Endothelial cell of umbilical vein (primary cell): ENCODE measurements at regions not wholly inside any gene's neighbourhood (a gene's known extent, or its start where the extent isn't known, plus 50 kb on each side); places are given as distances from the start of the nearest gene placed in this dataset.
A peak's percentile ranks its signal among the peaks of the same experiment; 100 is the strongest.

Experiments
- BruUV-seq: library from RNA; stranded (reverse); fragments of 400-500 nt; replicated peaks from 2 replicates; lab custom pipeline; 2021; lab: Mats Ljungman, UMichigan
- CTCF ChIA-PET: fragments of 300-600, 350-600 bp; sonication (Branson Sonifier 250); formaldehyde crosslinking; loops from one replicate; lab custom pipeline; 2021; ENCODE audit warnings: antibody characterized with exemption, inconsistent platforms; lab: Charles Lee
- POLR2A ChIA-PET: fragments of 300-600, 350-600 bp; sonication (Branson Sonifier 250); formaldehyde crosslinking; loops from one replicate; lab custom pipeline; 2021; ENCODE audit warnings: antibody characterized with exemption, inconsistent platforms; lab: Charles Lee
- DNase-seq: peaks from one replicate; pipeline ENCODE4 v3.0.0-alpha.2; 2011; ENCODE audit warnings: low read depth, low spot score
- FAIRE-seq: peaks from 2 replicates; lab custom pipeline; 2011; peaks lifted over from hg19 to GRCh38; lab: Jason Lieb, UNC
- H2AFZ ChIP-seq: 2 replicates; pipeline ENCODE4 v1.6.0; 2012; ENCODE audit warnings: low read depth, low read length, control low read depth, inconsistent platforms
- H3K27ac ChIP-seq: 2 replicates; pipeline ENCODE4 v1.5.1; 2011; ENCODE audit warnings: low read depth, mild to moderate bottlenecking, control low read depth, low read length, moderate library complexity; ENCODE audit not compliant: insufficient read depth
- H3K27me3 ChIP-seq, 2 experiments: 2 replicates each; pipeline versions ENCODE4 v1.6.0 to v1.6.1; 2011; ENCODE audit warnings: low read length in 2 of 2, mixed read lengths in 1 of 2; ENCODE audit not compliant: control insufficient read depth in 2 of 2, insufficient read depth in 2 of 2
- H3K36me3 ChIP-seq, 2 experiments: 2 replicates in 1 of 2; 3 replicates in 1 of 2; pipeline ENCODE4 v1.5.1; 2011; ENCODE audit warnings: low read length in 2 of 2, mild to moderate bottlenecking in 1 of 2, moderate library complexity in 1 of 2; ENCODE audit not compliant: control insufficient read depth in 2 of 2, insufficient read depth in 2 of 2; ENCODE audit errors: extremely low read depth in 1 of 2
- H3K4me1 ChIP-seq: 3 replicates; pipeline ENCODE4 v1.5.1; 2011; ENCODE audit warnings: mild to moderate bottlenecking, low read length; ENCODE audit not compliant: control insufficient read depth, insufficient read depth; ENCODE audit errors: extremely low read depth
- H3K4me2 ChIP-seq: 2 replicates; pipeline ENCODE4 v1.6.1; 2011; ENCODE audit warnings: low read length, control low read depth, mixed read lengths; ENCODE audit not compliant: insufficient read depth
- H3K4me3 ChIP-seq, 3 experiments: fragments of 200-600 bp in 1 of 3; sonication (generic), shearing (Covaris generic) in 1 of 3; replicated peaks in 1 of 3; 2 replicates each; pipeline ENCODE4 v1.5.1; 2011 to 2016; ENCODE audit warnings: control low read depth in 3 of 3, low read length in 3 of 3, mild to moderate bottlenecking in 2 of 3, inconsistent platforms in 1 of 3, low read depth in 1 of 3, moderate library complexity in 1 of 3; ENCODE audit not compliant: insufficient read depth in 1 of 3
- H3K79me2 ChIP-seq: 2 replicates; pipeline ENCODE4 v1.6.0; 2012; ENCODE audit warnings: low read length, inconsistent platforms; ENCODE audit not compliant: control insufficient read depth, insufficient read depth
- H3K9ac ChIP-seq: replicated peaks from 2 replicates; pipeline ENCODE3; 2011; ENCODE audit warnings: low read length, control low read depth; ENCODE audit not compliant: insufficient read depth; ENCODE audit errors: extremely low read depth
- H3K9me1 ChIP-seq: replicated peaks from 3 replicates; pipeline ENCODE4 v1.6.0; 2011; ENCODE audit warnings: mild to moderate bottlenecking, low read length; ENCODE audit not compliant: control insufficient read depth, insufficient read depth; ENCODE audit errors: extremely low read depth
- H3K9me3 ChIP-seq: replicated peaks from 2 replicates; pipeline ENCODE4 v1.5.1; 2012; ENCODE audit warnings: low read length, inconsistent platforms; ENCODE audit not compliant: control insufficient read depth, insufficient read depth
- H4K20me1 ChIP-seq: replicated peaks from 2 replicates; pipeline ENCODE3; 2011; ENCODE audit warnings: mild to moderate bottlenecking, low read length; ENCODE audit not compliant: control insufficient read depth, insufficient read depth; ENCODE audit errors: extremely low read depth
- EZH2 ChIP-seq: IDR thresholded peaks from 2 replicates; pipeline ENCODE4 v1.6.1; 2012; ENCODE audit warnings: borderline replicate concordance, low read depth, mild to moderate bottlenecking, moderate library complexity, low read length, inconsistent platforms; ENCODE audit not compliant: severe bottlenecking
- FOS ChIP-seq: IDR thresholded peaks from 2 replicates; pipeline ENCODE4 v1.6.1; 2011; ENCODE audit warnings: mild to moderate bottlenecking, low read length, moderate library complexity, borderline replicate concordance; ENCODE audit not compliant: insufficient read depth
- GATA2 ChIP-seq: IDR thresholded peaks from 2 replicates; pipeline ENCODE4 v1.7.0; 2011; ENCODE audit warnings: low read depth, mild to moderate bottlenecking, moderate library complexity, mixed read lengths, low read length; ENCODE audit not compliant: insufficient read length, insufficient read depth
- JUN ChIP-seq: IDR thresholded peaks from 2 replicates; pipeline ENCODE4 v1.6.1; 2011; ENCODE audit warnings: borderline replicate concordance, low read depth; ENCODE audit not compliant: insufficient read length, insufficient read depth
- MYC ChIP-seq: IDR thresholded peaks from one replicate; pipeline ENCODE4 v1.6.1; 2011; ENCODE audit warnings: mild to moderate bottlenecking, low read depth, low read length
- POLR2A ChIP-seq: IDR thresholded peaks from 2 replicates; pipeline ENCODE4 v1.6.1; 2012; ENCODE audit warnings: low read depth, mild to moderate bottlenecking, control low read depth, low read length
- POLR2AphosphoS5 ChIP-seq: IDR thresholded peaks from 2 replicates; pipeline ENCODE4 v1.6.1; 2012; ENCODE audit warnings: low read depth, mild to moderate bottlenecking, control low read depth, low read length, moderate library complexity; ENCODE audit not compliant: insufficient read depth
- dilution Hi-C: fragments of 300-500 bp; cut with MboI; formaldehyde crosslinking; loops from one replicate; pipeline ENCODE4 v1.15.0; 2019; ENCODE audit warnings: low sequenced_read_pairs; ENCODE audit not compliant: extremely low pct_ligation_motif_present
- intact Hi-C: fragments of 100-400 bp; cut with micrococcal nuclease; formaldehyde crosslinking; loops from one replicate; pipeline ENCODE4 v1.10.0; 2022
- TF ChIP-seq, protein P1 (sequence below): IDR thresholded peaks from 2 replicates; pipeline ENCODE4 v1.6.1; 2011; ENCODE audit not compliant: insufficient read depth, insufficient read length
- TF ChIP-seq, protein P2 (sequence below), 2 donors: IDR thresholded peaks; 1 replicate in 1 of 2; 2 replicates in 1 of 2; pipeline ENCODE4 v1.5.1; 2011; ENCODE audit warnings: low read length in 2 of 2, mild to moderate bottlenecking in 2 of 2, moderate library complexity in 2 of 2, control low read depth in 1 of 2, inconsistent platforms in 1 of 2, low read depth in 1 of 2; ENCODE audit not compliant: insufficient read depth in 1 of 2; ENCODE audit errors: extremely low read depth in 1 of 2

DNA sequence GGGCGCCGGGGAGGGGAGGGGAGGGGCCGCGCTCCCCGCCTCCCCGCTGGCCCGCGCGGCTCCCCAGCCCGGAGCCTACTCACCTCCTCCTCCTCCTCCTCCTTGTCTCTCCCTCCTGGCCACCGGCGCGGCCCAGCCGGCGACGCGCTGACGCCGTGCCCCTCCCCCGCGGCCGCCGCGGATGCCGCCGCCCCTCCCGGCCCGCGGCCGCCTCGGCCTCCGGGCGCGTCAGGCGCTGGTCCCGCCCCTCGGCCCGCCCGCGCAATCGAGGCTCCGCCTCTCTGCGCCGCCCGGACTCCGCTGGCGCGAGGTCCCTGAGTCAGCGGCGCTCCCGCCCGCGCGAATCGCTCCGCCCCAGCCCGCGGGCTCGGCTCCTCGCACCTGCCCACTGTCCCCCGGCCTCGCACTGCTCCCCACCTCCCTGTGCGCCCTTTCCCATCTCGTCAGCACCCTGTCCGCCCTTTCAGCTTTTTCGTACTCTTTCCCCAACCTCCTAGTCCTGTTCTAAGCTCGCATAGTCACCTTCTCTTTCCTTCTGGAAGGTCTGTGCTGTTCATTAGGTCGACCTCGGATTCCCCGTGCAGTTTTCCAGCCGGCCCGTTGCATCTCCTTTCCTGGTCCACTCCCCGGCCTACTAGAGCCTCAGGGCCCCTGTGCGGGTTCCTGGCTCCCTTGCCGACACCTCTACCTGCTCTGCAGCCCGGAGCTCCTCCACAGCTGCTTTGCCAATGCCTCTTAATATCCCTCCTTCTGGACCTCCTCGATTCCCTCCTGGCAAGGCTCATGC, 187.4 kb downstream of the ZEB2 start:
- Histone ChIP-seq H3K79me2 (peaks cover 6% of the 10 kb centered on the region), H3K9ac (peak overlapping the region; percentile 97), H3K27me3 (no peaks in the 10 kb centered on the region), H3K36me3 (no peaks in the 10 kb centered on the region), H3K4me2 (peak overlapping the region; percentile 85), H3K27ac (peak overlapping the region; percentile 85), H4K20me1 (no peaks in the 10 kb centered on the region), H2AFZ (peak overlapping the region; percentile 100), H3K4me1 (peaks cover 15% of the 10 kb centered on the region), H3K9me3 (no peaks in the 10 kb centered on the region), H3K9me1 (no peaks in the 10 kb centered on the region), H3K4me3 (peak overlapping the region; percentile 49 to 71 (median 60))
- no TSS peak for BruUV-seq
- peak; percentile 50 for FAIRE-seq
- ChIA-PET CTCF (interaction anchor here (0.6 to 2.4 kb wide), 5 partner anchors 10 to 1420 kb away, joined by 3 to 5 read pairs (median 3); no protein-coding TSS in a partner anchor), POLR2A (no interaction called here)
- dilution Hi-C loops (no loop called here), intact Hi-C loops (loop anchor here (1.0 to 5.0 kb wide), 9 partner anchors 18 to 1420 kb away; no protein-coding TSS in a partner anchor)
- TF ChIP-seq MYC: no peak
- TF ChIP-seq FOS: peak; percentile 14
- TF ChIP-seq, protein P1, sequence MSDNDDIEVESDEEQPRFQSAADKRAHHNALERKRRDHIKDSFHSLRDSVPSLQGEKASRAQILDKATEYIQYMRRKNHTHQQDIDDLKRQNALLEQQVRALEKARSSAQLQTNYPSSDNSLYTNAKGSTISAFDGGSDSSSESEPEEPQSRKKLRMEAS: no peak
- no peak for TF ChIP-seq GATA2
- no peak for TF ChIP-seq JUN
- TF ChIP-seq EZH2: no peak
- TF ChIP-seq, protein P2, sequence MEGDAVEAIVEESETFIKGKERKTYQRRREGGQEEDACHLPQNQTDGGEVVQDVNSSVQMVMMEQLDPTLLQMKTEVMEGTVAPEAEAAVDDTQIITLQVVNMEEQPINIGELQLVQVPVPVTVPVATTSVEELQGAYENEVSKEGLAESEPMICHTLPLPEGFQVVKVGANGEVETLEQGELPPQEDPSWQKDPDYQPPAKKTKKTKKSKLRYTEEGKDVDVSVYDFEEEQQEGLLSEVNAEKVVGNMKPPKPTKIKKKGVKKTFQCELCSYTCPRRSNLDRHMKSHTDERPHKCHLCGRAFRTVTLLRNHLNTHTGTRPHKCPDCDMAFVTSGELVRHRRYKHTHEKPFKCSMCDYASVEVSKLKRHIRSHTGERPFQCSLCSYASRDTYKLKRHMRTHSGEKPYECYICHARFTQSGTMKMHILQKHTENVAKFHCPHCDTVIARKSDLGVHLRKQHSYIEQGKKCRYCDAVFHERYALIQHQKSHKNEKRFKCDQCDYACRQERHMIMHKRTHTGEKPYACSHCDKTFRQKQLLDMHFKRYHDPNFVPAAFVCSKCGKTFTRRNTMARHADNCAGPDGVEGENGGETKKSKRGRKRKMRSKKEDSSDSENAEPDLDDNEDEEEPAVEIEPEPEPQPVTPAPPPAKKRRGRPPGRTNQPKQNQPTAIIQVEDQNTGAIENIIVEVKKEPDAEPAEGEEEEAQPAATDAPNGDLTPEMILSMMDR (IDR thresholded peaks at IDR 0.05; ENCODE audit: extremely low read depth in 1 of 2, insufficient read depth in 1 of 2, low read depth in 1 of 2, low read length in 2 of 2): no peak
- peak; percentile 79 for TF ChIP-seq POLR2A
- peak; percentile 58 for TF ChIP-seq POLR2AphosphoS5
- peak; percentile 88 for DNase-seq
